HepG2 (cell line): ENCODE measurements at regions not wholly inside any gene's neighbourhood (a gene's known extent, or its start where the extent isn't known, plus 50 kb on each side); places are given as distances from the start of the nearest gene placed in this dataset.
A peak's percentile ranks its signal among the peaks of the same experiment; 100 is the strongest.

ENCODE experiments used
- CTCF ChIP-seq: sonication (generic); formaldehyde crosslinking; IDR thresholded peaks from 2 replicates; pipeline ENCODE4 v1.5.0; 2020; ENCODE audit warnings: mild to moderate bottlenecking, missing genetic modification reagents, moderate library complexity
- HOXA7 ChIP-seq: sonication (generic); formaldehyde crosslinking; IDR thresholded peaks from 2 replicates; pipeline ENCODE4 v1.8.1; 2022; ENCODE audit warnings: mild to moderate bottlenecking, missing genetic modification reagents, moderate library complexity

- peak; percentile 21; the same call in 1 of the 2 replicates for TF ChIP-seq CTCF (CRISPR knock-in tag)
- no peak for TF ChIP-seq HOXA7
These were observed 94.3 kb upstream of the OLIG3 start for GRCh38 chr6:137588472-137588871.
